ENCODE measurements at regions not wholly inside any gene's neighbourhood (a gene's known extent, or its start where the extent isn't known, plus 50 kb on each side); places are given as distances from the start of the nearest gene placed in this dataset.
"Not testable (repeated sequence)": the region's sequence is repeated elsewhere in the genome, so short reads cannot be mapped to it uniquely, and the experiment has no call there.

DNA sequence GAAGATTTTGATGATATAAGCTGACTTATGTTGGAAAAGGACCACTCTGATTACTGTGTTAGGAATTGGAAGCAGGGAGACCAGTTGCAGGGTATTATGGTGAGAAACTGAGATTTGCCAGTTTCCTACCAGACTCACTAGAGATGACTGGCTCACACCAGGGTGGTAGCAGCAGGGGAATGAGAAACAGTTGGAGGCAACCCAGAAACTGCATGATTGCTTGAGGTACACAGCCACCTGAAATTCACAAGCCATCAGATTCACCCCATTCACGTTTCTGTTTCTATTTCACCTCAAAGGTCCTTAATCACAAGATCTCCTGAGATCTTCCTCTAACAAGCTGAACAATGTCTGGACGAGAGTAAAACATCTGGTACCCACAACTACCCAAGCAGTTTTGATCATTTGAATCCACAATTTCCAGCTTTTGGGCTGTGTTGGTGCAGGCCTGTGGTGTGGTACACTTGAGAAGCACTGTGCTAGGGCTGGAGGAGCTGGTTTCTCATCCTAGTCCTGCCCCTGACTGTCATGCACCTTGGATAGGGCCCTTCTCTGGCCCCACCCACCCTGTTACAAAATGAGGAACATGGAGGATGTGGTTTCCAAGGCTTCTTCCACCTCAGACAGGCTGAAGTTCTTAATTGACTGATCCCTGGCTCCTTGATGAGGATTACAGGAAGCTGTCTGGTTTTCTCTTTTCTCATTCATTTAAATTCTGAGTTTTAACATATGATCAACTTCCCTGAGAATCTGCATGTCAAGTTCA, 233.4 kb downstream of the INSC start:
- Histone ChIP-seq H3K4me1 (replicated peaks) (no peaks in the 10 kb centered on the region), H3K27me3 (replicated peaks; ENCODE audit: insufficient read depth) (no peaks in the 10 kb centered on the region), H3K27ac (no peak overlapping the region), H3K36me3 (no peaks in the 10 kb centered on the region), H3K9me3 (no peaks in the 10 kb centered on the region), H3K4me3 (no peak overlapping the region)
- 83% methylated on average over 2 of the region's 2 CpGs for WGBS
- intact Hi-C loops (cut with DNase I) = no loop called here
- TF ChIP-seq POLR2AphosphoS5 (IDR thresholded peaks at IDR 0.05) (no peak), POLR2A (IDR thresholded peaks at IDR 0.05) (no peak)
- TF ChIP-seq, protein P1, sequence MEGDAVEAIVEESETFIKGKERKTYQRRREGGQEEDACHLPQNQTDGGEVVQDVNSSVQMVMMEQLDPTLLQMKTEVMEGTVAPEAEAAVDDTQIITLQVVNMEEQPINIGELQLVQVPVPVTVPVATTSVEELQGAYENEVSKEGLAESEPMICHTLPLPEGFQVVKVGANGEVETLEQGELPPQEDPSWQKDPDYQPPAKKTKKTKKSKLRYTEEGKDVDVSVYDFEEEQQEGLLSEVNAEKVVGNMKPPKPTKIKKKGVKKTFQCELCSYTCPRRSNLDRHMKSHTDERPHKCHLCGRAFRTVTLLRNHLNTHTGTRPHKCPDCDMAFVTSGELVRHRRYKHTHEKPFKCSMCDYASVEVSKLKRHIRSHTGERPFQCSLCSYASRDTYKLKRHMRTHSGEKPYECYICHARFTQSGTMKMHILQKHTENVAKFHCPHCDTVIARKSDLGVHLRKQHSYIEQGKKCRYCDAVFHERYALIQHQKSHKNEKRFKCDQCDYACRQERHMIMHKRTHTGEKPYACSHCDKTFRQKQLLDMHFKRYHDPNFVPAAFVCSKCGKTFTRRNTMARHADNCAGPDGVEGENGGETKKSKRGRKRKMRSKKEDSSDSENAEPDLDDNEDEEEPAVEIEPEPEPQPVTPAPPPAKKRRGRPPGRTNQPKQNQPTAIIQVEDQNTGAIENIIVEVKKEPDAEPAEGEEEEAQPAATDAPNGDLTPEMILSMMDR (IDR thresholded peaks at IDR 0.05) = no peak
- no peak for DNase-seq (ENCODE audit: low spot score)

DNA sequence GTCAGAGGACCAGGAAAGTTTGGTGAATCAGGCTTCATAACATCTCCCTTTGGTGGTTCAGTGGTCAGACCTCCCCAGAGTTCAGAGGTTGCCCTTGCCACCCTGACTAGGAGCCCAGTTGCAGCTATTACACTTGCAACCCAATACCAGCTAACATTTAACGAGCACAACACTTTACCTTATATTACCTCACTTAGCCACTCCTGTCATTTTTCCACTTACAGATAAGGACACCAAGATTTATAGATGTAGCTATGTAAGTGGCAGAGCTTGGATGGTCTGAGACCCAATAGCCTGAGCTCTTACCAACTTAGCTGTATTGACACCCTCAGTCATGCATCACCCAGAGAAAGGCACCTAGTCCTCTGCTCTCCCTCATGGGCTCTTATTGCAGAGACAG, 234.7 kb downstream of the INSC start:
- Histone ChIP-seq H3K4me3 (no peak overlapping the region), H3K36me3 (no peaks in the 10 kb centered on the region), H3K4me1 (replicated peaks) (no peaks in the 10 kb centered on the region), H3K27me3 (replicated peaks; ENCODE audit: insufficient read depth) (no peaks in the 10 kb centered on the region), H3K27ac (no peak overlapping the region), H3K9me3 (no peaks in the 10 kb centered on the region)
- DNase-seq (ENCODE audit: low spot score) = no peak
- TF ChIP-seq, protein P1 (IDR thresholded peaks at IDR 0.05) = no peak
- TF ChIP-seq POLR2AphosphoS5 (IDR thresholded peaks at IDR 0.05) (no peak), POLR2A (IDR thresholded peaks at IDR 0.05) (no peak)
- intact Hi-C loops (cut with DNase I) = no loop called here
- 77% methylated on average over 1 of the region's 1 CpG for WGBS

DNA sequence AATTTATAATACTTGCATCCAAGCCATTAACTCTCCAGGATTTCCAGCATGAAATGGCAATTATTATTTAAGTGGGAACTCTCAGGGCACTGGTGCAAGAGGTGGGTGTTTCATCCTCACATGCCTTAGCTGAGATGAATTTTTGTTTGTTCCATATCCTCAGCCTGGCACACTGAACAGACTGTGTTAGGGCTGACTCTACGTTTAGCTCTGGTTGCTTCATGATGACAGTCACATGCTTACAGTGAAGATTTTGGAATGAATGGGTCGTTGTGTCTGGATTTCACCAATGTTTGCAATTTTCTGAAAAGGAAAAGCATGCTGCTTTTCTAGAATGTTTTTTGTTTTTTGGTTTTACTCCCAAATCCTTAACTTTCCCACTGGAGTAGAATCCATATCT, 246.6 kb downstream of the INSC start:
- no peak for TF ChIP-seq POLR2AphosphoS5 (IDR thresholded peaks at IDR 0.05)
- no peak for TF ChIP-seq POLR2A (IDR thresholded peaks at IDR 0.05)
- TF ChIP-seq, protein P1 (IDR thresholded peaks at IDR 0.05) = no peak
- DNase-seq (ENCODE audit: low spot score) = no peak
- intact Hi-C loops (cut with DNase I) = no loop called here
- Histone ChIP-seq H3K4me1 (replicated peaks) (no peaks in the 10 kb centered on the region), H3K27me3 (replicated peaks; ENCODE audit: insufficient read depth) (no peaks in the 10 kb centered on the region), H3K9me3 (no peaks in the 10 kb centered on the region), H3K27ac (no peak overlapping the region), H3K4me3 (no peak overlapping the region), H3K36me3 (no peaks in the 10 kb centered on the region)
- 69% methylated on average over 2 of the region's 2 CpGs for WGBS

DNA sequence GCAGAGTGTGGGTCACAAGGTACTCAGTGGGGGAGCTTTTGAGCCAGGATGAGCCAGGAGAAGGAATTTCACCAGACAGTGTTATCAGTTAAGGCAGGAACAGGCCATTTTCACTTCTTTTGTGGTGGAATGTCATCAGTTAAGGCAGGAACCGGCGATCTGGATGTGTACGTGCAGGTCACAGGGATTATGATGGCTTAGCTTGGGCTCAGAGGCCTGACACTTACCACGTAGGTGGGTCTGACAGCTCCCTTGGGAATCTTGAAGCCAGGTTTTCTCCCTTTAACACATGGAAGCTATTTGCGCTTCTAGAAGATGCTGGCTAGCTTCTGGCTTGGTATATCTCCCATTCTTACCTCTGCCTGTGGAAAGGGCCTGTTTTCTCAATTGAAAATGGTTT, 250.6 kb downstream of the INSC start:
- H3K27ac ChIP-seq; intact Hi-C loops (cut with DNase I); H3K36me3 ChIP-seq; H3K9me3 ChIP-seq; H3K27me3 ChIP-seq (replicated peaks; ENCODE audit: insufficient read depth); H3K4me1 ChIP-seq (replicated peaks); H3K4me3 ChIP-seq; DNase-seq (ENCODE audit: low spot score): not testable (repeated sequence)
- WGBS = 71% methylated on average over 5 of the region's 5 CpGs

DNA sequence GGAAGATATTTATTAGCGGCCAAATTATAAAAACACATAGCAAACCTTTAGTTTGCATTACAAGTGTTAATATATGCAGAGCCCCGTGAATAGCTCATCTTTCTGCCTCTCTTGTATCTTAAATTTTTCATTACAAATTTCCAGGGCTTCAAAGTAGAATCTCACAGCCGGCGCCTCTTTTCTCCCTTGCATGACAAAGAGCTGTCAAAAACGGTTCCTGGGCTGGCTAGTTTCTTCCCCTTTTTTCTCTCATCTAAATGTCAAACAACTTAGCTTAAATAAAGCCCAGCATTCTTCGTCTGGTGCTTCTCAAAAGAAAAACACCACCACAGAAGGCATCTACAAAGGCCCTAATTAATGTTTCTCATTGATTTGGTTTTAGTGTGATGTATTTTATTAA, 253.0 kb downstream of the INSC start:
- intact Hi-C loops (cut with DNase I) = no loop called here
- 41% methylated on average over 6 of the region's 6 CpGs for WGBS
- no peak overlapping the region for H3K4me3 ChIP-seq
- no peak for TF ChIP-seq POLR2AphosphoS5 (IDR thresholded peaks at IDR 0.05)
- TF ChIP-seq, protein P1 (IDR thresholded peaks at IDR 0.05) = no peak
- TF ChIP-seq POLR2A (IDR thresholded peaks at IDR 0.05) = no peak
- no peak overlapping the region for H3K27ac ChIP-seq
- H3K27me3 ChIP-seq (replicated peaks; ENCODE audit: insufficient read depth) = no peaks in the 10 kb centered on the region
- DNase-seq (ENCODE audit: low spot score) = no peak
- H3K9me3 ChIP-seq = no peaks in the 10 kb centered on the region
- no peaks in the 10 kb centered on the region for H3K4me1 ChIP-seq (replicated peaks)
- no peaks in the 10 kb centered on the region for H3K36me3 ChIP-seq
